DND-41 (cell line): ENCODE measurements at regions not wholly inside any gene's neighbourhood (a gene's known extent, or its start where the extent isn't known, plus 50 kb on each side); places are given as distances from the start of the nearest gene placed in this dataset.

Experiments
- EZH2 ChIP-seq: IDR thresholded peaks from 3 replicates; pipeline ENCODE4 v1.6.1; 2012; ENCODE audit warnings: borderline replicate concordance, low read depth, mild to moderate bottlenecking, moderate library complexity, low read length, inconsistent platforms; ENCODE audit not compliant: severe bottlenecking
- TF ChIP-seq, protein P1 (sequence below): IDR thresholded peaks from 2 replicates; pipeline ENCODE4 v1.5.1; 2012; ENCODE audit warnings: borderline replicate concordance, low read length, moderate library complexity, mild to moderate bottlenecking; ENCODE audit not compliant: poor library complexity, severe bottlenecking; ENCODE audit errors: extremely low read depth

DNA sequence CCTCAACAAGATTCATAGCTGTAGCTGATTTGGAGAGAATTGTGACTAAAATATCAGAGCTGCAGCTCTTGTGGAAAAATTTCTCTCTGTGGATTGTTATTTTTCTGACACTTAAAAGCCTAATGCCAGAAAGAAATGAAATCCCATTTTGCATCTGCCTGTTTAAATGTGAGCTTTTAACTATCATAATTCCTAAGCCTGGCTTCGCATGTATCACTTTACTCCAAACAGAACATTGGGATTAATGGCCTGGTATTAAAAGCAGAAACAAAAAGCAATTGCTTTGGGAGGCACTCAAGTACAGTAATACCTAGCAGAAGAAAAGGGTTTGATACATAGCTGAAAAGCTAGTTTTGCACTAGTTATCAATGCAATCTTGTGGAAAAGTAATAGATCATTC lies 164.2 kb upstream of the FSHR start:
- TF ChIP-seq, protein P1, sequence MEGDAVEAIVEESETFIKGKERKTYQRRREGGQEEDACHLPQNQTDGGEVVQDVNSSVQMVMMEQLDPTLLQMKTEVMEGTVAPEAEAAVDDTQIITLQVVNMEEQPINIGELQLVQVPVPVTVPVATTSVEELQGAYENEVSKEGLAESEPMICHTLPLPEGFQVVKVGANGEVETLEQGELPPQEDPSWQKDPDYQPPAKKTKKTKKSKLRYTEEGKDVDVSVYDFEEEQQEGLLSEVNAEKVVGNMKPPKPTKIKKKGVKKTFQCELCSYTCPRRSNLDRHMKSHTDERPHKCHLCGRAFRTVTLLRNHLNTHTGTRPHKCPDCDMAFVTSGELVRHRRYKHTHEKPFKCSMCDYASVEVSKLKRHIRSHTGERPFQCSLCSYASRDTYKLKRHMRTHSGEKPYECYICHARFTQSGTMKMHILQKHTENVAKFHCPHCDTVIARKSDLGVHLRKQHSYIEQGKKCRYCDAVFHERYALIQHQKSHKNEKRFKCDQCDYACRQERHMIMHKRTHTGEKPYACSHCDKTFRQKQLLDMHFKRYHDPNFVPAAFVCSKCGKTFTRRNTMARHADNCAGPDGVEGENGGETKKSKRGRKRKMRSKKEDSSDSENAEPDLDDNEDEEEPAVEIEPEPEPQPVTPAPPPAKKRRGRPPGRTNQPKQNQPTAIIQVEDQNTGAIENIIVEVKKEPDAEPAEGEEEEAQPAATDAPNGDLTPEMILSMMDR = no peak
- TF ChIP-seq EZH2 = no peak
